GM18526 (cell line): ENCODE measurements at regions not wholly inside any gene's neighbourhood (a gene's known extent, or its start where the extent isn't known, plus 50 kb on each side); places are given as distances from the start of the nearest gene placed in this dataset.

Source experiments
- POLR2A ChIP-seq: IDR thresholded peaks from 3 replicates; pipeline ENCODE4 v1.6.1; 2011; ENCODE audit not compliant: insufficient read length; ENCODE audit errors: extremely low read depth

DNA sequence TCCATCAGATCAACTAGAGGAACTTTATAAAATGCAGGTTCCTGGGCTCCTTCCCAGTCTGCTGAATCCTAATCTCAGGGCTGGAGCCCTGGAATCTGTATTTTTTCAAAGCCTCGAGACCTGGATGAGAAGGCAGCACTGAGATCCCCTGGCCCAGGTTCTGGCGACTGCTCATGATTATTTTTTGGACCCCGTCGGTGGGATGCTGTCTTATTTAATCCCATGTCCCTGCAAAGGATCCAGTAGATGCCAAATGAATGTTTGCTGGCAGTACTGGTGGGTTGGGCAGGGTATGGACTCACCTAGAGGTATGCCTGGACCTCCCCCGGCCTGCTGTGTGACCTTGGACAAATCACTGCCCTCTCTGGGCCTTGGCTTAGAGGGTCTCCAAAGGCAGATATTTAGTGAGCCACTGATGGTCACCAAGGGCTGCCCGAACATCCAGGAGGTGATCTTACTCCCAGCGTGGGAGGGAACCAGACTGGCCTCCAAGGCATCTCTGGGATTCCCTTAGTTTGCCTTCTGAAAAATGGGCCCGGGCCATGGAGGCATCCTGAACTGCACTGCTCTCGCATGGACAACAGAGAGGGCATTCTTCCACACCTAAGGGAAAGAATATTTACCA is 91.6 kb upstream of the RUNX3 start:
- TF ChIP-seq POLR2A, result no peak

DNA sequence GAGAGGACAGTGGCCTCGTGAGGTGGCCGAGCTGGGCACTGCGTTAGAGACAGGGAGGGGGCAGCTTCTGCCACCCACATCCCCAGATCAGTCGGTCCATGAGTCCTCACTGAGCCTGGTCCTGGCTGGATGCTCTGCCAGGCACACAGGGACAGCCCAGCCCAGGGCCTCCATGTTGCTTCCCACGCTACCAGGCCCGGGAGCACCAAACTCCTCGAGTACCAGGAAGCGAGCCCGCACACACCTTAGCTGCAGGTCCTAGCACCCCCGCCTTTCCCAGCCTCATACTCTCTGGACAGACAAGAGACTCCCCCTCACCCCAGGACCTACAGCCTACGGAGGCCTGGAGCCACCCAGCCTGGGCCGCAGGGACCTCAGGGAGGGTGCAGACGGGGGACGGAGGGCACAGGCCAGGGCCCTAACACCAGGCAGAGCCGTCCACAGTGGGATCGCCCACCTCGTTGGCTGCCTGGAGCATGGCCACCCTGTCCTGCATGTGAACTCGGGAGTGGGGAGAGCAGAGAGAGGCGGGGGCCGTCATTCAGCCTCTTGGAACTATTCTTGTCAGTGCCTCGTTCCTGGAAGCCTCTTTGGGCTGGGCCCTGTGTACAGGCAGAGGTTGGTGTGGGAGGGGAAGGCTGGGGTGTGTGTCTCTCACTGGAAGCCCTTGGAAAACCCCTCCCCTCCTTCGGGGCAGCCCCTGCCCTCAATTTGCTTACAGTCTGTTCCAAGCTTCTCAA is 90.9 kb upstream of the RUNX3 start:
- peak; percentile 20 for TF ChIP-seq POLR2A

DNA sequence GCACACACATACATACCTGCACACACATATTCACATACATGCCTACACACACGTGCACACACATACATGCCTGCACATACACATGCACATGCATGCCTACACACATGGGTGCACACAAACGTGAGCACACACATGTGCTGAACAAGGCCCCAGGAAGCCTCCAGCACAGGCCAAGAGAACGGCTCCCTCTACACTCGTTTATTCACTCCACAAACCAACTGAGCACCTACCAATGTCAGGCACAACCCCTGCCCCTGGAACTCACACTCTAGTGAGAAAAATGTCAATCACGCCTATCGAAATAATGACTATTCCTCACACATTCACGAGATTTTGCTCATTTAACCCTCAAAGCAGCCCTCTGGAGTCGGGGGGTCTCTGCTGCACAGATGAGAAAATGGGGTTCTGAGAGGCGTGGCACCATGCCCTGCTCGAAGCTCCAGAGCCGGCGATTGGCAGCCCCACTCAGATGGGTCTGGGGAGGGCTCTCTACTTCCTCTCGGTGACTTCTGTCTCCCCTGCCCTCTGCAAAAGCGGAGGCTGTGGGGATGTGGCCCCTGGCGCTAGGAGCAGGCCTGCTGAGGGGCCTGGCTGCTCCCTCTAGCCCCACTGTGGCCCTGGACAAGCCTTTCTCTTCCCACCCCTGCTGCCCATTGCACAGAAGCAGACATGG is 90.2 kb upstream of the RUNX3 start:
- TF ChIP-seq POLR2A, result no peak

DNA sequence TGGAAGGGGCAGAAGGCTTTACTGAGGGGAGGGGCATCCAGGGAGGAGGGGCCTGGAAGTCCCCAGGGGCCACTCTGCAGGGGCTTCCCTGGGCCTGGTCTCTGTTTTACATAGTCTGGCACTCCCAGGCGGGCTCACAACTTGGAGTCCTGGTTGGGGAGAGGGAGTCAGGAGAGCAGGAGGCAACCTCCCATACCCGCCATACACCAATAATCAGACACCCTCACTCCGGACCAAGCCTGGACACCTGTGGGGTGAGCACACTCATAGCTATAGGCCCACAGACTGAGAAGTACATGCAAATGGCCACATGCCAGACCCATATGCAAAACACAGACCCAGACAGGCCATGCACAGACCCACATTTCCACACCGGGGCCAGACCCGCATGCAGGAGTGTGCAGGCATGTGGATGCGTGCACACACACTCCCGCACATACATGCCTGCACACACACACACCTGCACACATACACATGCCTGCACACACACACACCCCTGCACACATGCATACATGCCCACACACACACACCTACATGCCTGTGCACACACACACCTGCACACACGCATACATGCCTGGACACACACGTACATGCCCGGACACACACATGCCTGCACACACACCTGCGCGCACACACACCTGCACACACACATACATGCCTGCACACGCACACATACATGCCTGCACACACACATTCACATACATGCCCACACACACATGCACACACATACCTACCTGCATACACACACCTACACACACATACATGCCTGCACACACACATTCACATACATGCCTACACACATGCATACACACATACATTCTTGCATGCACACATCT is 89.5 kb upstream of the RUNX3 start:
- peak; percentile 61 for TF ChIP-seq POLR2A

DNA sequence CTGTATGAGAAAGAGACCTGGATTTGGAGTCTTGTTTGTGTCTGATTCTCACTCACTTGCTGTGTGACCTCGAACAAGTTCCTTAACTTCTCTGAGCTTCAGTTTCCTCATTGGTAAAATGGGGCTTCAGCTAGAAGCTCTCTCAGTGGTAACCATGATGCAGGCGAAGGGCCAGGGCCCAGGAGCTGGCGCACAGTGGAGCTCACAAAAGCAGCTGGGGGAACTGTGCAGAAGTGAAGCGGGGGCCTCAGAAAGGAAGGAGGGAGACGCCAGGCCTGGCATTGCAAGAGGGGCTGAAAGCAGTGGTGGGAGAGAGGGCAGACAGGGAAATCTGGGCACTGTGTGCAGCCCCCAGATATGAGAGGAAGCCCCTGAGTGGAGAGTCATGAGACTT is 88.9 kb upstream of the RUNX3 start:
- no peak for TF ChIP-seq POLR2A

DNA sequence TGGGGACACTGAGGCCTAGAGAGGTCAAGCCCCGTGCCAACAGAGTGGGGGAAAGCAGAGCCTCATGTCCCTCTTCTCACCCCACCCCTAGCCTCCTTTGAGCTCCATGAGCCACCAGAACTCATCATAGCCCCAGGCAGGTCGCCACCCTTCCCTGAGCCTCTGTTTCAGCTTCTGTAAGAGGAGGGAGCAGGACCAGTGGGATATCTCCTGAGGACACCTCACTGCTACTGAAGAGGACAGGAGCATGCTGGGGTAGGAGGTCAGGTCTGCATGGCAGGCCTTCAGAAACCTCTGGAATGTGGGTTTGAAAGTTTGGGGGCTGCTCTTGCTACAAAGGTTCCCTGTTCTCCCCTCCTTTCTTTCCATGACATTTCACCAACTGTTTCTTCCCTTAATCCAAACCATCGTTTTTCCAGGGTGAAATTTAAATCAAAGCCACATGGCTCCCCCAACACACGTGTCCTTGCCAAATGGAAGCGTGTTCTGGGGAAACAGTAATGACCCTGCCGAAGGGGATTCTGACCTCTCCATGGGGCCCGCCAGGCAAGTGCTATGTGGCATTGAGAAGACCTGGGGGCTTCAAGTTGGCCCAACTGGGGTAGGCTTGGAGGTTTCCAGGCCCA is 88.1 kb upstream of the RUNX3 start:
- TF ChIP-seq POLR2A, result no peak

DNA sequence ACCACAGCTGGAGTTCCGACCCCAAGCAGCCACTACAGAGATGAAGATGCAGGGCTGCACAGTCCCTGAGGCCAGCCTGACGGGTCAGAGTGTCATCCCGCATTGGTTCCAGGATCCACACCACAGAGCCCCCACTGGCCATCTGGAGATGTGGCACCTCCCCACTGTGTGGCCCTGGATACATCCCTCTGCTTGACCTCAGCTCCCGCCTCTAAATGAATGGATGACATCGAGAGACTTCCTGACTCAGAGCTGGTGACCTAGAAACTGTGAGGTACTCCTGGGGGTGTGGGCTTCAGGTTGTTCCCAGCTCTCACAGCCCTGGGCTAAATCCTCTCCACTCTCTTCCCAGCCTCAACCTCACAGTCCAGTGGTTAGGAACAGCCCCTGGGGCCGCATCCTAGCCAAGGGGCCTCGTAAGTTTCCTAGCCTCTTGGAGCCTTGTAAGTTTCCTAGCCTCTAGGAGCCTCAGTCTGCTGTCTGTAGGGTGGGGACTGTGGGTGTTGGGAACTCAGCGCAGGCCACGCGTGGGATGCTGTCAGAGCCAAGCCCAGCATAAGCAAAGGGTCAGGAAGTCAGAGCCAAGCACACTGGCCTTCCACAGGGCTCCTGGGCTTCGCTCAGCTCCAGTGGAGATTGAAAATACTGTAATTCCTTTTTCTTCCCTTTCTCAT is 87.5 kb upstream of the RUNX3 start:
- TF ChIP-seq POLR2A, result no peak

DNA sequence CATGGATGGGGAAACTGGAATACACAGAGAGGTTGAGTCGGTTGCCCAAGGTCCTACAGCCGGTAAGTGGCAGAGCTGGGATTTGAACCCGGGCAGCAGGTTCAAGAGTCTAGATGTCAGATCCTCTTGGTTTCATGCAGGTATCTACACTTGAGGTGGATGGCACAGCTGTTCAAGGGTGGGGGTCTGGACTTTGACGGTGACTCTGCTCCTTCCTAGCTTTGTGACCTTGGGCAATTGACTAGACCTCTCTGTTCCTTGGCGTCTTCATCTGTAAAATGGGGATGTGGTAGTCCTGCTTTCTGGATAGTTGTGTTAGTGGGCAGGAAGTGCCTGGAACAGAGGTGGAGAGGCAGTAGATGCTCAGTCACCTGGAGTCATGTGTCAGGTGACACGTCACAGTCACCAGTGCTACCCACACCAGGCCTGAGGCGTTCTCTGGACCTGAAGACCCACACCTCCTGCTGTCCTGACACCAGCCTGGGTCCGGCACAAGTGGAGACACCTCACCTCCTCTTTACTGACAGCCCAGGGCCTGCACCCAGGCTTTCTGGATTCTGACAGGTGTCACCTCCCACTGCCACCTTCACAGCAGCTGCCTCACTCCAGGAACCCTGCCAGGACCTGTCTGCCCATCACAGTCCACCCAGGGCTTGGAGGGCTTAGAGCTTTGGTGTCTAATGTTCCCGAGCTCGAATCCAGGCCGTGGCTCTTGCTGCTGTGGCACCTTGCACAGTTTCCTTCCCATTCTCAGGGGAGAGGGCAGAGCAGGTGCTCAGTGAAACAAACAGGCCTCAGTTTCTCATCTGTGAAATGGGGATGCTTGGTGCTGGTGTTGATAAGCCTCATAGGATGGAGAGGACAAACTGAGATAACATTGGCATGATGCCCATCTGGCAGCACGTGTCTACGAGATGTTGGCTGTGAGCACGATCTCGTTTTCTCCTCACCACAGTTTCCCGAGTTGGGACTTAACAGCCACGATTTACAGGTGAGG is 83.2 kb upstream of the RUNX3 start:
- TF ChIP-seq POLR2A, result no peak

DNA sequence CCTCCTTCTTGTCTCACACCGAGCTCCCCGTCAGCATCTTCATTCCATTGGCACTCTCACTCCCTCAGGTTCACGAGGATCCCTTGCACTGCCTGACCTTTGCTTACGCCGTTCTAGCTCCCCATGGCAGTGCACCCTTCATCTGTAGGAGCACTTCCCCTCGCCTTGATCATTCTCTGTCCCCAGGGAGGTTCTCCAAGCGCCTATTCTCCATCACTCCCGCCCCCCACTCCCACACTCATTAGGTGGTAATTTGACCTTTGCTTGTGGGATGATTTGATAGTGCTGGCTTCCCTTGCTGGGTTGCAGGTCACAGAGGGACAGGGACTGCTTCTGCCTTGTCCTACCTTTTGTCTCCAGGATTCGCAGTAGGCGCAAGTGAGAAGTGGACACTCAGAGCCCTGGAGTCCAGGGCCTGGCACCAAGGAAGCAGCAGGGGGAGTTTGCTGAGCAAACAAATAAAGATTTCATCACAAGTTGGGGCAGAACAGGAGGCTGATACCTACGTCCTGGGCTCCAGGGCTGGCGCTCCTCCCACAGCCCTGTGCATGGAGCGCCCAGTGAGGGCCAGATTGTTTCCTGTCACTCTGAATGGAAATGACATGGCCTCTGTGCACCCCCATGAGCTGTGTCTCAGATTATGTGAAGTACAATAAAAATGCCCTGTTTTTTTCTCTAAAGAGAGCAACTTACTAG is 82.0 kb upstream of the RUNX3 start:
- TF ChIP-seq POLR2A, result no peak

DNA sequence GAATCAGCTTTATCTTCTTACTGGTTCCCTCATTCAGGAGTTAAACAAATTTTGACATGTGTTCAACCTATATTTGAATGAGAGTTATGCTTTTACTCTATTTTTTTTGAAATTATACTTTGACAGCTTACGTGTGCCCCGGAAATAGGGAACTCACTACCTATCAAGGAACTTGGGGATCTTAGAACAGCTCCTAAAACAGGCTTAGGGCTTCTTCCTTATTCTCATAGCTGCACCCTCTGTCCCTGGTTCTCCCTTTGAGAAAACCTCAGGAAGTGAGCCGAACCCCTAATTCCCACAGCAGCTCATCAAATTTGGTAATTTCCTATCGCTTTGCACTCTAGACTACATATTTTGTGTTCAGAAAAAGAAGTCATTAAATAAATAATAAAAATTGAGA is 81.2 kb upstream of the RUNX3 start:
- no peak for TF ChIP-seq POLR2A

DNA sequence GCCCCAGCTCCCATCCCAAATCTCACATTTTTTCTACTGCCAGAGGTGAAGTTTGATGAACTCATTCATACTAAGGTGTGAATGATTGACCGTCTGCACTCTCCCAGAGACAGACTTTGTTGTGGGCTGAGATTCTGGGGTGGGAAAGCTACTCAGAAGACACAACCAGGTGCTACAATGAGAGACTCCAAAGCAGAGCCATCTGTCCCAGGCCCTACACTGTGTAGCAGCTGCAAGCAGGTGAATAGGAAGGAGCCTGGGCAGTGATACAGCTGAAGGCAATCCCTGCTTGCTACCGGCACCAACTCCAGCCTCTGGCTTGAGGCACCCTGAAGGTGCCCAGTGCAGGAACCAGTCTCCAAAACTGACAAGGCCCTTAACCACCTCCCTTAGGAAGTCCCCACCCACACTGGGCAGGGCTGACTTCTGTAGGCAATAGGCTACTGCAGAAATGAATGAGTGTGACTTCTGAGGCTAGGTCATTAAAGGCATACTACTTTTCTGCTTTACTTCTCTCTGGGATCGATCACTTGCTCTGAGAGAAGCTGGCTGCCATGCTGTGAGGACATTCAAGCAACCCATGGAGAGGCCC is 79.7 kb upstream of the RUNX3 start:
- TF ChIP-seq POLR2A, result no peak

DNA sequence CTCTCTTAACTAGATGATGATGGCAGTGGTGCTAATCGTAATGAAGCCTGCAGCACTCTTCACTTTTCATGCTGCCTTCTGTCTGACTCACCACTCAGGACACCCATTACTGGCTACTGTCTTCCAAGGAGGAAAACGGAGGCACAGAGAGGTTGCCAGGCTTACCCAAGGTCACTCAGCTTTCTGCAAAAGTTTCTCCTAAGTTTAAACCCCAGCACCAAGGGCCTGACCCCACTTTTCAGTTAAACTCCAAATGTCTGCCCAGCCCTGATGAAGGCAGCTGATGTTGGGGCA is 78.1 kb upstream of the RUNX3 start:
- no peak for TF ChIP-seq POLR2A

DNA sequence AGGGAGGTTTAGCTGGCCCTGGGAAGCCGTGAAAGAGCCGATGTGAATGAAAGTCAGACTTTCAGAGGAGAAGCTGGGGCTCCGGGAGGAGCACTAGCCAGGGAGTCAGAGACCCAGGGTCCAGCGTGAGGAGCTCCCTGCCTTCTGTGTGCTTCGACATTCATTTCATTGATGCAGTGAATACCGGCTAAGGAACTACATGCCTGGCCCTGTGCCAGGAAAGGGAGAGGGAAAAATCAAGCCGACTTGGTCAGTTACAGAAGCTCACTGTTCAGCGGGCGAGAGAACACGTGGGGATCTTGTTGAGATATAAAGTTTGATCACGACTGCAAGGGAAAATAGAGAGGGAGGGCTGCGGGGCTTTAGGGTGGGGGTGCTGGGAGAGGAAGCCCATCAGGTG is 76.7 kb upstream of the RUNX3 start:
- no peak for TF ChIP-seq POLR2A
